AG04450 (cell line): ENCODE measurements at regions not wholly inside any gene's neighbourhood (a gene's known extent, or its start where the extent isn't known, plus 50 kb on each side); places are given as distances from the start of the nearest gene placed in this dataset.

Experiments
- CTCF ChIA-PET: fragments of 300-600, 350-600 bp; formaldehyde crosslinking; extraction: SDS; loops from one replicate; lab custom pipeline; 2022; ENCODE audit warnings: antibody characterized with exemption, inconsistent platforms; lab: Charles Lee
- POLR2A ChIA-PET: fragments of 350-600 bp; formaldehyde crosslinking; extraction: SDS; loops from one replicate; lab custom pipeline; 2021; ENCODE audit warnings: antibody characterized with exemption, inconsistent platforms; lab: Yijun Ruan, JAX
- DNase-seq: peaks from one replicate; pipeline ENCODE4 v3.0.0-alpha.2; 2011; ENCODE audit warnings: low read depth, low spot score
- H3K27ac ChIP-seq: one replicate; pipeline ENCODE4 v1.5.1; 2012; ENCODE audit warnings: low read depth, low read length, control low read depth
- H3K27me3 ChIP-seq: one replicate; pipeline ENCODE4 v1.6.0; 2012; ENCODE audit warnings: low read length; ENCODE audit not compliant: control insufficient read depth, insufficient read depth
- H3K4me3 ChIP-seq: 2 replicates; pipeline ENCODE4 v1.5.1; 2011; ENCODE audit warnings: mild to moderate bottlenecking, low read depth, low read length, control low read depth
- H3K9me3 ChIP-seq: 2 replicates; pipeline ENCODE4 v1.5.1; 2012; ENCODE audit warnings: low read length; ENCODE audit not compliant: control insufficient read depth, insufficient read depth
- CTCF ChIP-seq: IDR thresholded peaks from 2 replicates; pipeline ENCODE4 v1.5.1; 2011; ENCODE audit warnings: low read depth, low read length, control low read depth, inconsistent platforms

- Histone ChIP-seq H3K9me3 (no peaks in the 10 kb centered on the region), H3K27me3 (no peaks in the 10 kb centered on the region)
- POLR2A ChIA-PET = no interaction called here
Measured at GRCh38 chr11:29326757-29327156, 690.1 kb downstream of the KCNA4 start.

GRCh38 chr11:29324328-29324727 lies 692.5 kb downstream of the KCNA4 start:
- Histone ChIP-seq H3K27ac (no peak overlapping the region), H3K9me3 (no peaks in the 10 kb centered on the region), H3K27me3 (no peaks in the 10 kb centered on the region), H3K4me3 (no peak overlapping the region)
- DNase-seq = no peak
- no peak for TF ChIP-seq CTCF
- POLR2A ChIA-PET = no interaction called here
- CTCF ChIA-PET = no interaction called here

More at GRCh38 chr11:29326757-29327156, 690.1 kb downstream of the KCNA4 start:
- no peak for DNase-seq
- TF ChIP-seq CTCF = no peak
- H3K27ac ChIP-seq = no peak overlapping the region
- CTCF ChIA-PET = no interaction called here
- no peak overlapping the region for H3K4me3 ChIP-seq

GRCh38 chr11:29321293-29322132 lies 695.3 kb downstream of the KCNA4 start:
- DNase-seq = peak; percentile 76
- ChIA-PET POLR2A (interaction anchor here (0.7 to 1.3 kb wide), 4 partner anchors 39 to 1622 kb away, joined by 3 to 5 read pairs (median 3); no protein-coding TSS in a partner anchor), CTCF (interaction anchor here (1.5 kb wide), 1 partner anchor 8 kb away, joined by 6 read pairs; no protein-coding TSS in a partner anchor)
- Histone ChIP-seq H3K27ac (no peak overlapping the region), H3K9me3 (no peaks in the 10 kb centered on the region), H3K4me3 (no peak overlapping the region), H3K27me3 (no peaks in the 10 kb centered on the region)
- TF ChIP-seq CTCF = no peak

GRCh38 chr11:29320196-29320595 lies 696.6 kb downstream of the KCNA4 start:
- H3K9me3 ChIP-seq = no peaks in the 10 kb centered on the region
- H3K4me3 ChIP-seq = no peak overlapping the region
- H3K27ac ChIP-seq = no peak overlapping the region
- DNase-seq = no peak
- CTCF ChIA-PET = interaction anchor here (1.1 to 1.5 kb wide), 2 partner anchors 9 to 23 kb away, joined by 3 to 6 read pairs; no protein-coding TSS in a partner anchor
- POLR2A ChIA-PET = interaction anchor here (1.2 kb wide), 1 partner anchor 48 kb away, joined by 3 read pairs; no protein-coding TSS in a partner anchor
- H3K27me3 ChIP-seq = no peaks in the 10 kb centered on the region
- TF ChIP-seq CTCF = no peak

- H3K27ac ChIP-seq = no peak overlapping the region
Measured at GRCh38 chr11:29319210-29319609, 697.6 kb downstream of the KCNA4 start.

More at GRCh38 chr11:29319210-29319609, 697.6 kb downstream of the KCNA4 start:
- Histone ChIP-seq H3K9me3 (no peaks in the 10 kb centered on the region), H3K4me3 (no peak overlapping the region), H3K27me3 (no peaks in the 10 kb centered on the region)
- DNase-seq = no peak
- ChIA-PET CTCF (no interaction called here), POLR2A (interaction anchor here (0.7 to 1.2 kb wide), 2 partner anchors 19 to 47 kb away, joined by 3 read pairs; no protein-coding TSS in a partner anchor)
- TF ChIP-seq CTCF = no peak
